Fibroblast of the aortic adventitia (primary cell): ENCODE measurements at regions not wholly inside any gene's neighbourhood (a gene's known extent, or its start where the extent isn't known, plus 50 kb on each side); places are given as distances from the start of the nearest gene placed in this dataset.

ENCODE experiments used
- DNase-seq: peaks from one replicate; pipeline ENCODE4 v3.0.0-alpha.2; 2010; ENCODE audit warnings: low read depth
- H3K4me3 ChIP-seq: 2 replicates; pipeline ENCODE4 v1.5.1; 2011; ENCODE audit warnings: low read depth, mild to moderate bottlenecking, control low read depth, low read length, moderate library complexity
- TF ChIP-seq, protein P1 (sequence below): IDR thresholded peaks from 2 replicates; pipeline ENCODE4 v1.5.1; 2011; ENCODE audit warnings: mild to moderate bottlenecking, low read length, control low read depth, inconsistent platforms; ENCODE audit not compliant: insufficient read depth

DNA sequence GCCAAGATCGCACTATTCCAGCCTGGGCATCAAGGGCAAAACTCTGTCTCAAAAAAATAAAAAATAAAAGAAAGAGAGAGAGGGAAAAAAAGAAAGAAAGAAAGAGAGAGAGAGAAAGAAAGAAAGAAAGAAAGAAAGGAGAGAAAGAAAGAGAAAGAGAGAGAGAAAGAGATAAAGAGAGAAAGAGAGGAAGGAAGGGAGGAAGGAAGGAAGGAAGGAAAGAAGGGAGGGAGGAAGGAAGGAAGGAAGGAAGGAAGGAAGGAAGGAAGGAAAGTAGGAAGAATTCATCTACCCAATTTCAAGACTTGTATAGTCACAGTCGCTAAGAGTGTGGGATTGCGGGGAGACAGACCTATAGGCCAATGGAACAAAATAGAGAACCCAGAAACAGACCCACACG is 290.6 kb downstream of the NPHP4 start:
- no peak overlapping the region for H3K4me3 ChIP-seq
- TF ChIP-seq, protein P1, sequence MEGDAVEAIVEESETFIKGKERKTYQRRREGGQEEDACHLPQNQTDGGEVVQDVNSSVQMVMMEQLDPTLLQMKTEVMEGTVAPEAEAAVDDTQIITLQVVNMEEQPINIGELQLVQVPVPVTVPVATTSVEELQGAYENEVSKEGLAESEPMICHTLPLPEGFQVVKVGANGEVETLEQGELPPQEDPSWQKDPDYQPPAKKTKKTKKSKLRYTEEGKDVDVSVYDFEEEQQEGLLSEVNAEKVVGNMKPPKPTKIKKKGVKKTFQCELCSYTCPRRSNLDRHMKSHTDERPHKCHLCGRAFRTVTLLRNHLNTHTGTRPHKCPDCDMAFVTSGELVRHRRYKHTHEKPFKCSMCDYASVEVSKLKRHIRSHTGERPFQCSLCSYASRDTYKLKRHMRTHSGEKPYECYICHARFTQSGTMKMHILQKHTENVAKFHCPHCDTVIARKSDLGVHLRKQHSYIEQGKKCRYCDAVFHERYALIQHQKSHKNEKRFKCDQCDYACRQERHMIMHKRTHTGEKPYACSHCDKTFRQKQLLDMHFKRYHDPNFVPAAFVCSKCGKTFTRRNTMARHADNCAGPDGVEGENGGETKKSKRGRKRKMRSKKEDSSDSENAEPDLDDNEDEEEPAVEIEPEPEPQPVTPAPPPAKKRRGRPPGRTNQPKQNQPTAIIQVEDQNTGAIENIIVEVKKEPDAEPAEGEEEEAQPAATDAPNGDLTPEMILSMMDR, result no peak
- no peak for DNase-seq

DNA sequence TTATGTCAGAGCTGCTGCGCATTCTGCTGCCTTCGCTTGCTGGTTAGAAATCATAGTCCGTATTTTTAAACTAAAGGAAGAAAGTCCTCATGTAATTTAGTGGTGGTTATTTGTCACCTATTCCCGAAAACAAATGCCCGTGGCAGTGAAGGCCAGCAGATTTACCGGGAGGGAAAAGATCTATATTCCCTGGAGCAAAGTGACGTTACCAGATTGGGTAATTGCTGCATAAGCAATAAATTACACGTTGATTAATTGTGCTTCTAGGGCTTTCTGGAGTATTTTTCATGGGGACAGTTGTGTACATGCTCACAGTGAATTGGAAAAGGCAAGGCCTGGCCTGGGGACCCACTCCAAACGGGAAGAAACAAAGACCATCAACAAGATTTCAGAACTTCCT is 298.7 kb downstream of the NPHP4 start:
- H3K4me3 ChIP-seq, result no peak overlapping the region
- TF ChIP-seq, protein P1, result no peak

DNA sequence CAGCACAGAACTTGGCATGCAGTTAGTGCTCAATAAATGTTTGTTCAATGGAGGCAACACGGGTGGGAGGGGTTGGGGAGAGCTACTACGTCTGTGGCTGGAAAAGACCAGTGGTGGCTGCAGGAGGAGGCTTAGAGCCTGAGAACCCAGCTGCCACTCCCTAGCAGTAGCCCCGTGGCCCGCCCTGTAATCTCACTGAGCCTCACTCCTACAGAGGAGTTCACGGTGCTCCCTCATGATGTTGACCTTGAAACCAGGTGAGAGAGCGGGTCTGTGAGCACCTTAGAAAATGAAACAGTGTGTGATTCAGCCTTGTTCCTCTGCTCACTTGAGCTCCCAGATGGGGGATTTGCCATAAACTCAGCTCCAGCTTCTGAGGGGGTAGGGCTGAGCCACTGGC is 299.6 kb downstream of the NPHP4 start:
- H3K4me3 ChIP-seq, result no peak overlapping the region
- no peak for DNase-seq
- TF ChIP-seq, protein P1, result no peak

More for the DNA sequence above, 298.7 kb downstream of the NPHP4 start:
- DNase-seq, result no peak

DNA sequence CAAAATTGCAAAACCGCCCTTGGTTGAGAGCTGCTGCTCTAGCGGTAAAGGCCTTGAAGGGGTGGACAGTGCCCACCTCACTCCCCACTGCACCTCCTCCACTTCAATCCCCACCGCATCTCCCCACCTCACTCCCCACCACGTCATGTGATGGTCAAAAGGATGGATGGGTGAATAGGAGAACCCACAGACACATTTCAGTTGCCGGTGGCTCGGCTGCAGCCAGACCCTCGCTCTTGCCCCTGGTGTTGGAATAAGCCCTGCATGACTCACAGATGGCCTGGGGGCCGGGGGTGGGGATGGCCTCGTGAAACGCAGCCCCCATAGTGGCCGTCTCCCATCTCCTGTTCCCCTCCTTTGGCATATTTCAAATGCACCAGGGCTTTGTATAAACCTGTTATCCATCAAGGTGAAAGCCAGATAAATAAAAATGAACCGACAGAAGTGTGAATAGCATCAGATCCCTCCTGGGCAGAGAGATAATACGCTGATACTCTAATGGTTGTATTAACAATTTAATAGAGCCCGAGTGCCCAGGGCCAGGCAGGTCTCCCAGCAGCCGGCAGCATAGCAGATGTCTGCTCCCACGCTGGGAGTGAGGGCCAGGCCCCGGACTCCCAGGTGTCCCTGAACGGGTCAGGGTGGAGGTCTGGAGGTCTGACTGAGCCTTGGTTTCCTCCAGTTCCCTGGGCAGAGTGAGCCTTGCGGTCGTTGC is 300.3 kb downstream of the NPHP4 start:
- no peak for DNase-seq
- TF ChIP-seq, protein P1, result no peak
- no peak overlapping the region for H3K4me3 ChIP-seq

DNA sequence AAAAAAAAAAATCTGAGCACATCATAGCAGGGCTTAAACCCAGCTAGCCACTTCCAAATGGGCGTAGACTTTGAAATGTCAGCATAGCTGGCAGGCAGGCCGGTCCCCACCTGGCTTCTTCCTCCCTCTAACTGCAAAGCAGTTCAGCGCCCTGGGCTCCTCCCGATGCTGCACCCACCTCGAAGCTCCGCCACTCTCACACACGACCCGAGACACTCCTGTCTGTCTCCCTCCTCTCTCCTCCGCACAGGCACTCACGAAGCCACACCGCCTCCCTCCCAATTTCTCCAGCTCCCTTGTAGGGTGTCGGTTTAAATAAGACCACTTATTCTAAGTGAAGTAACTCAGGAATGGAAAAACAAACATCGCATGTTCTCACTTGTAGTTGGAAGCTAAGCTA is 301.3 kb downstream of the NPHP4 start:
- no peak for DNase-seq
- TF ChIP-seq, protein P1, result no peak
- H3K4me3 ChIP-seq, result no peak overlapping the region

DNA sequence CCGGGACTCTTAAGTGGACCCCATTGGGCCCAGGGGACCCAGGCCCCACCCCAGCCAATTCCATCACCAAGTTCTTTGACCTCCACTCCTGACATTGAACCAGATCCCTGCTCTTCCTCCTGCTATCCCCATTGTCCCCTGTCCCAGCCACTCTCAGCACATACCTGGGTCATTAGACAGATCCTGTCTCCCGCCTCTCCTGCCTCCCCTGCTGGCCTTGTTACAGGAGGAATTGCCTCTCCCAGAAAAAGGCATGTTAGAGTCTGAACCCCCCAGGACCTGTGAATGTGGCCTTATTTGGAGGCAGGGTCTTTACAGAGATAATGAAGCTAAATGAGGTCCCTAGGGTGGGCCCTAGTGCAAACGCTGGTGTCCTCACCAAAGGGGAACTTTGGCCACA is 301.9 kb downstream of the NPHP4 start:
- H3K4me3 ChIP-seq, result no peak overlapping the region
- TF ChIP-seq, protein P1, result no peak
- DNase-seq, result no peak
